ENCODE measurements at regions not wholly inside any gene's neighbourhood (a gene's known extent, or its start where the extent isn't known, plus 50 kb on each side); places are given as distances from the start of the nearest gene placed in this dataset.

- TF ChIP-seq CTCF (IDR thresholded peaks at IDR 0.05; ENCODE audit: low read depth, low read length), result no peak
- no peak for DNase-seq (ENCODE audit: extremely low read depth, low read depth)
Observed at GRCh38 chr12:105861227-105861626, 277.5 kb downstream of the NUAK1 start.

- no peak for TF ChIP-seq CTCF (IDR thresholded peaks at IDR 0.05; ENCODE audit: low read depth, low read length)
- no peak for DNase-seq (ENCODE audit: extremely low read depth, low read depth)
Observed at GRCh38 chr12:105862163-105862821, 276.5 kb downstream of the NUAK1 start.

GRCh38 chr12:105864316-105864715 is 274.4 kb downstream of the NUAK1 start:
- TF ChIP-seq CTCF (IDR thresholded peaks at IDR 0.05; ENCODE audit: low read depth, low read length), result no peak
- no peak for DNase-seq (ENCODE audit: extremely low read depth, low read depth)

- DNase-seq (ENCODE audit: extremely low read depth, low read depth), result no peak
- TF ChIP-seq CTCF (IDR thresholded peaks at IDR 0.05; ENCODE audit: low read depth, low read length), result no peak
Observed at GRCh38 chr12:105864901-105865300, 273.9 kb downstream of the NUAK1 start.

GRCh38 chr12:105865886-105866285 is 272.9 kb downstream of the NUAK1 start:
- DNase-seq (ENCODE audit: extremely low read depth, low read depth), result no peak
- TF ChIP-seq CTCF (IDR thresholded peaks at IDR 0.05; ENCODE audit: low read depth, low read length), result no peak

- TF ChIP-seq CTCF (IDR thresholded peaks at IDR 0.05; ENCODE audit: low read depth, low read length), result no peak
- DNase-seq (ENCODE audit: extremely low read depth, low read depth), result no peak
Observed at GRCh38 chr12:105874121-105874520, 264.6 kb downstream of the NUAK1 start.

- no peak for TF ChIP-seq CTCF (IDR thresholded peaks at IDR 0.05; ENCODE audit: low read depth, low read length)
- DNase-seq (ENCODE audit: extremely low read depth, low read depth), result no peak
Observed at GRCh38 chr12:105876396-105876927, 262.3 kb downstream of the NUAK1 start.

Measured in AG09319 (cell line).